ENCODE measurements at regions not wholly inside any gene's neighbourhood (a gene's known extent, or its start where the extent isn't known, plus 50 kb on each side); places are given as distances from the start of the nearest gene placed in this dataset.

DNA sequence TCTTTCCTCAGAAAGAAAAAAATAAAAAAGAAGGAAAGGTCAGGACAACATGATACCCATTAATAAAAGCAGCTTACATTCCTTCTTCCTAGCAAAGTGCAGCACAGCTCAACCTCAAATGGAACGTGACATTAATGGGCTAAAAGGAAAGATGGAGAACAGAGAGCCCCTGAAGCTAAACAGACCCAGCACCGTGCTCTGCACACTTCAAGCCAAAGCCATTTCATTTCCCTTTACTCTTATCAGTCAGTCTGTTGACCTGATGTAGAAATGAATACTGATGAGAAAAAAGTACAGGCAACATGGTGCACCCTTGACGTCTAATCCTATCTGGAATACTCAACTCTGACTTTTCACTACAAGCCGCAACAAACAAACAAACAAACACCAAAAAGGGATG lies 57.7 kb upstream of the EDNRA start:
- Histone ChIP-seq H3K9me3 (ENCODE audit: control insufficient read depth, low read depth, low read length) (no peaks in the 10 kb centered on the region), H3K4me1 (ENCODE audit: control insufficient read depth, extremely low read depth, insufficient read depth, low read length) (peaks cover 5% of the 10 kb centered on the region), H3K27ac (ENCODE audit: control insufficient read depth, insufficient read depth, low read length) (no peak overlapping the region), H2AFZ (ENCODE audit: control insufficient read depth, low read length) (no peak overlapping the region), H3K9ac (ENCODE audit: control insufficient read depth, extremely low read depth, insufficient read depth, low read length) (no peak overlapping the region), H3K4me2 (ENCODE audit: control insufficient read depth, extremely low read depth, insufficient read depth, low read depth, low read length) (no peak overlapping the region), H3K36me3 (ENCODE audit: control insufficient read depth in 2 of 2, extremely low read depth in 1 of 2, insufficient read depth in 2 of 2, low read length in 2 of 2) (no peaks in the 10 kb centered on the region), H4K20me1 (ENCODE audit: control insufficient read depth, extremely low read depth, insufficient read depth, low read length) (no peaks in the 10 kb centered on the region), H3K4me3 (ENCODE audit: control insufficient read depth in 2 of 3, extremely low read depth in 1 of 3, insufficient read depth in 2 of 3, low read depth in 1 of 3, low read length in 3 of 3) (no peak overlapping the region), H3K79me2 (ENCODE audit: control insufficient read depth, insufficient read depth, low read length) (no peaks in the 10 kb centered on the region), H3K9me1 (ENCODE audit: control insufficient read depth, extremely low read depth, insufficient read depth, low read length) (no peaks in the 10 kb centered on the region), H3K27me3 (ENCODE audit: control insufficient read depth, extremely low read depth, insufficient read depth, low read length) (no peaks in the 10 kb centered on the region)
- TF ChIP-seq CTCF (optimal IDR thresholded peaks at IDR 0.05 in 1 of 3, IDR thresholded peaks at IDR 0.05 in 1 of 3, conservative IDR thresholded peaks at IDR 0.05 in 1 of 3; ENCODE audit: extremely low read depth in 1 of 3, insufficient read depth in 2 of 3, low read length in 3 of 3) (no peak), EZH2 (IDR thresholded peaks at IDR 0.05; ENCODE audit: low read length) (no peak)
- DNase-seq (ENCODE audit: low read depth, low spot score) (no peak), FAIRE-seq (no peak)
- dilution Hi-C loops (cut with MboI; ENCODE audit: extremely low pct_ligation_motif_present, low sequenced_read_pairs), result no loop called here

- no peaks in the 10 kb centered on the region for H3K36me3 ChIP-seq (ENCODE audit: control insufficient read depth in 2 of 2, extremely low read depth in 1 of 2, insufficient read depth in 2 of 2, low read length in 2 of 2)
- H3K9me3 ChIP-seq (ENCODE audit: control insufficient read depth, low read depth, low read length), result no peaks in the 10 kb centered on the region
- no peaks in the 10 kb centered on the region for H3K79me2 ChIP-seq (ENCODE audit: control insufficient read depth, insufficient read depth, low read length)
- H3K4me3 ChIP-seq (ENCODE audit: control insufficient read depth in 2 of 3, extremely low read depth in 1 of 3, insufficient read depth in 2 of 3, low read depth in 1 of 3, low read length in 3 of 3), result no peak overlapping the region
- no peak overlapping the region for H3K9ac ChIP-seq (ENCODE audit: control insufficient read depth, extremely low read depth, insufficient read depth, low read length)
- dilution Hi-C loops (cut with MboI; ENCODE audit: extremely low pct_ligation_motif_present, low sequenced_read_pairs), result no loop called here
- no peak overlapping the region for H3K4me2 ChIP-seq (ENCODE audit: control insufficient read depth, extremely low read depth, insufficient read depth, low read depth, low read length)
- FAIRE-seq (no peak), DNase-seq (ENCODE audit: low read depth, low spot score) (no peak)
- no peaks in the 10 kb centered on the region for H4K20me1 ChIP-seq (ENCODE audit: control insufficient read depth, extremely low read depth, insufficient read depth, low read length)
- H3K27ac ChIP-seq (ENCODE audit: control insufficient read depth, insufficient read depth, low read length), result no peak overlapping the region
- TF ChIP-seq CTCF (optimal IDR thresholded peaks at IDR 0.05 in 1 of 3, IDR thresholded peaks at IDR 0.05 in 1 of 3, conservative IDR thresholded peaks at IDR 0.05 in 1 of 3; ENCODE audit: extremely low read depth in 1 of 3, insufficient read depth in 2 of 3, low read length in 3 of 3), result no peak
- no peak for TF ChIP-seq EZH2 (IDR thresholded peaks at IDR 0.05; ENCODE audit: low read length)
- H2AFZ ChIP-seq (ENCODE audit: control insufficient read depth, low read length), result no peak overlapping the region
- peaks cover 5% of the 10 kb centered on the region for H3K4me1 ChIP-seq (ENCODE audit: control insufficient read depth, extremely low read depth, insufficient read depth, low read length)
- H3K9me1 ChIP-seq (ENCODE audit: control insufficient read depth, extremely low read depth, insufficient read depth, low read length), result no peaks in the 10 kb centered on the region
- no peaks in the 10 kb centered on the region for H3K27me3 ChIP-seq (ENCODE audit: control insufficient read depth, extremely low read depth, insufficient read depth, low read length)
Observed at GRCh38 chr4:147425019-147425418, 55.9 kb upstream of the EDNRA start.
